ENCODE measurements at regions not wholly inside any gene's neighbourhood (a gene's known extent, or its start where the extent isn't known, plus 50 kb on each side); places are given as distances from the start of the nearest gene placed in this dataset.

- ChIA-PET POLR2A (no interaction called here), CTCF (no interaction called here)
- Histone ChIP-seq H3K9ac (ENCODE audit: low read length) (no peak overlapping the region), H3K4me1 (ENCODE audit: control insufficient read depth in 2 of 2, insufficient read depth in 2 of 2, low read length in 2 of 2) (no peaks in the 10 kb centered on the region), H2AFZ (ENCODE audit: insufficient read depth, low read depth, low read length, poor library complexity, severe bottlenecking) (no peak overlapping the region), H3K27ac (ENCODE audit: low read length in 2 of 2) (no peak overlapping the region), H3K27me3 (replicated peaks in 1 of 4; ENCODE audit: control extremely low read depth in 1 of 4, control insufficient read depth in 3 of 4, insufficient read depth in 4 of 4, low read length in 3 of 4) (no peaks in the 10 kb centered on the region), H3K36me3 (replicated peaks in 1 of 2; ENCODE audit: control extremely low read depth in 1 of 2, control insufficient read depth in 1 of 2, extremely low read depth in 1 of 2, insufficient read depth in 2 of 2, low read length in 1 of 2) (no peaks in the 10 kb centered on the region), H3K79me2 (ENCODE audit: control insufficient read depth, insufficient read depth, low read length) (no peaks in the 10 kb centered on the region), H3K4me3 (ENCODE audit: control extremely low read depth in 1 of 5, extremely low read depth in 1 of 5, insufficient read depth in 1 of 5, low read depth in 2 of 5, low read length in 4 of 5) (no peak overlapping the region), H3K4me2 (replicated peaks; ENCODE audit: low read depth, low read length, poor library complexity, severe bottlenecking) (no peak overlapping the region), H4K20me1 (ENCODE audit: control insufficient read depth, insufficient read depth, low read length, poor library complexity, severe bottlenecking) (no peaks in the 10 kb centered on the region), H3K9me3 (ENCODE audit: control extremely low read depth in 1 of 3, control insufficient read depth in 2 of 3, insufficient read depth in 1 of 3, low read length in 2 of 3) (no peaks in the 10 kb centered on the region)
- intact Hi-C loops (cut with micrococcal nuclease) = no loop called here
- ATAC-seq (ENCODE audit: low read depth) (no peak), DNase-seq (no peak)
- peaks cover 1% of the 10 kb centered on the region for H3K27me3 Mint-ChIP-seq
- TF ChIP-seq EZH2 (IDR thresholded peaks at IDR 0.05; ENCODE audit: borderline replicate concordance, insufficient read depth, low read depth, low read length, poor library complexity, severe bottlenecking) (no peak), CTCF (IDR thresholded peaks at IDR 0.05) (no peak)
- no peak overlapping the region for H3K27ac Mint-ChIP-seq
- H3K4me3 Mint-ChIP-seq = no peak overlapping the region
- no peaks in the 10 kb centered on the region for H3K9me3 Mint-ChIP-seq (ENCODE audit: insufficient read depth)
- no CpG with 5 or more reads among the region's 1 CpG for WGBS (ENCODE audit: insufficient coverage)
- H3K4me1 Mint-ChIP-seq = no peaks in the 10 kb centered on the region
Measured at GRCh38 chr1:116844775-116845174, 64.9 kb upstream of the PTGFRN start.

- intact Hi-C loops (cut with micrococcal nuclease) = no loop called here
- Mint-ChIP-seq H3K27ac (no peak overlapping the region), H3K4me3 (no peak overlapping the region), H3K9me3 (ENCODE audit: insufficient read depth) (no peaks in the 10 kb centered on the region), H3K4me1 (no peaks in the 10 kb centered on the region), H3K27me3 (peaks cover 8% of the 10 kb centered on the region)
- Histone ChIP-seq H4K20me1 (ENCODE audit: control insufficient read depth, insufficient read depth, low read length, poor library complexity, severe bottlenecking) (no peaks in the 10 kb centered on the region), H3K4me1 (ENCODE audit: control insufficient read depth in 2 of 2, insufficient read depth in 2 of 2, low read length in 2 of 2) (no peaks in the 10 kb centered on the region), H3K79me2 (ENCODE audit: control insufficient read depth, insufficient read depth, low read length) (no peaks in the 10 kb centered on the region), H3K4me3 (ENCODE audit: control extremely low read depth in 1 of 5, extremely low read depth in 1 of 5, insufficient read depth in 1 of 5, low read depth in 2 of 5, low read length in 4 of 5) (no peak overlapping the region), H3K27ac (ENCODE audit: low read length in 2 of 2) (no peak overlapping the region), H2AFZ (ENCODE audit: insufficient read depth, low read depth, low read length, poor library complexity, severe bottlenecking) (no peak overlapping the region), H3K4me2 (replicated peaks; ENCODE audit: low read depth, low read length, poor library complexity, severe bottlenecking) (no peak overlapping the region), H3K9me3 (ENCODE audit: control extremely low read depth in 1 of 3, control insufficient read depth in 2 of 3, insufficient read depth in 1 of 3, low read length in 2 of 3) (no peaks in the 10 kb centered on the region), H3K27me3 (replicated peaks in 1 of 4; ENCODE audit: control extremely low read depth in 1 of 4, control insufficient read depth in 3 of 4, insufficient read depth in 4 of 4, low read length in 3 of 4) (no peaks in the 10 kb centered on the region), H3K9ac (ENCODE audit: low read length) (no peak overlapping the region), H3K36me3 (replicated peaks in 1 of 2; ENCODE audit: control extremely low read depth in 1 of 2, control insufficient read depth in 1 of 2, extremely low read depth in 1 of 2, insufficient read depth in 2 of 2, low read length in 1 of 2) (no peaks in the 10 kb centered on the region)
- 97% methylated on average over 2 of the region's 2 CpGs for whole genome bisulfite sequencing (ENCODE audit: insufficient coverage)
- CTCF ChIA-PET = no interaction called here
- ATAC-seq (ENCODE audit: low read depth) (no peak), DNase-seq (no peak)
- TF ChIP-seq CTCF (IDR thresholded peaks at IDR 0.05) = no peak
- POLR2A ChIA-PET = no interaction called here
Measured at GRCh38 chr1:116847190-116847589, 62.5 kb upstream of the PTGFRN start.
